H9 (cell line): ENCODE measurements at regions not wholly inside any gene's neighbourhood (a gene's known extent, or its start where the extent isn't known, plus 50 kb on each side); places are given as distances from the start of the nearest gene placed in this dataset.

Experiments
- DNase-seq: peaks from one replicate; pipeline ENCODE4 v3.0.0-alpha.2; 2017
- H2AFZ ChIP-seq: one replicate; pipeline ENCODE4 v1.6.1; 2013; ENCODE audit warnings: mild to moderate bottlenecking, low read length, control low read depth, moderate library complexity
- H2AK5ac ChIP-seq: 2 replicates; pipeline ENCODE4 v1.6.1; 2013; ENCODE audit warnings: low read length, control low read depth, mixed read lengths; ENCODE audit not compliant: insufficient read length
- H2BK120ac ChIP-seq: one replicate; pipeline ENCODE4 v1.6.1; 2013; ENCODE audit warnings: low read depth, mild to moderate bottlenecking, low read length, control low read depth, inconsistent platforms; ENCODE audit not compliant: poor library complexity, severe bottlenecking
- H2BK12ac ChIP-seq: 2 replicates; pipeline ENCODE4 v1.6.1; 2013; ENCODE audit warnings: low read length, control low read depth, mixed read lengths, low read depth; ENCODE audit not compliant: insufficient read length
- H2BK15ac ChIP-seq: 2 replicates; pipeline ENCODE4 v1.6.1; 2013; ENCODE audit warnings: low read depth, low read length, control low read depth
- H2BK20ac ChIP-seq: one replicate; pipeline ENCODE4 v1.6.1; 2013; ENCODE audit warnings: low read depth, mild to moderate bottlenecking, low read length, control low read depth, inconsistent platforms; ENCODE audit not compliant: poor library complexity, severe bottlenecking
- H2BK5ac ChIP-seq: 2 replicates; pipeline ENCODE4 v1.6.1; 2013; ENCODE audit warnings: low read length, control low read depth, mixed read lengths; ENCODE audit not compliant: insufficient read length
- H3K14ac ChIP-seq: 2 replicates; pipeline ENCODE4 v1.6.1; 2013; ENCODE audit warnings: low read length, control low read depth; ENCODE audit not compliant: insufficient read depth
- H3K18ac ChIP-seq: 2 replicates; pipeline ENCODE4 v1.6.1; 2013; ENCODE audit warnings: low read depth, mild to moderate bottlenecking, mixed read lengths, low read length, control low read depth; ENCODE audit not compliant: insufficient read length
- H3K23ac ChIP-seq: 2 replicates; pipeline ENCODE4 v1.6.1; 2013; ENCODE audit warnings: low read length, control low read depth, mixed read lengths, low read depth; ENCODE audit not compliant: insufficient read length
- H3K23me2 ChIP-seq: 2 replicates; pipeline ENCODE4 v1.6.1; 2013; ENCODE audit warnings: low read depth, mild to moderate bottlenecking, mixed read lengths, low read length, control low read depth; ENCODE audit not compliant: insufficient read length, poor library complexity, severe bottlenecking
- H3K27ac ChIP-seq: 2 replicates; pipeline ENCODE4 v1.5.1; 2013; ENCODE audit warnings: low read length, control low read depth, mixed read lengths, low read depth; ENCODE audit not compliant: insufficient read length
- H3K27me3 ChIP-seq: 2 replicates; pipeline ENCODE4 v1.6.1; 2013; ENCODE audit warnings: low read length, control low read depth, inconsistent platforms; ENCODE audit not compliant: insufficient read depth
- H3K4ac ChIP-seq: 2 replicates; pipeline ENCODE4 v1.6.1; 2013; ENCODE audit warnings: low read depth, mild to moderate bottlenecking, control low read depth, inconsistent platforms, low read length, moderate library complexity
- H3K4me1 ChIP-seq: 2 replicates; pipeline ENCODE4 v1.6.1; 2013; ENCODE audit warnings: low read length, control low read depth, inconsistent platforms; ENCODE audit not compliant: insufficient read depth
- H3K4me2 ChIP-seq: 2 replicates; pipeline ENCODE4 v1.6.1; 2013; ENCODE audit warnings: low read length, control low read depth, mixed read lengths; ENCODE audit not compliant: insufficient read length, insufficient read depth
- H3K56ac ChIP-seq: 2 replicates; pipeline ENCODE4 v1.6.1; 2013; ENCODE audit warnings: low read depth, mild to moderate bottlenecking, mixed read lengths, low read length, control low read depth; ENCODE audit not compliant: insufficient read length
- H3K79me1 ChIP-seq: 2 replicates; pipeline ENCODE4 v1.6.1; 2013; ENCODE audit warnings: low read depth, mild to moderate bottlenecking, moderate library complexity, low read length, control low read depth, inconsistent platforms; ENCODE audit not compliant: insufficient read depth, poor library complexity, severe bottlenecking
- H3K79me2 ChIP-seq: 2 replicates; pipeline ENCODE4 v1.6.1; 2013; ENCODE audit warnings: low read length, control low read depth, inconsistent platforms; ENCODE audit not compliant: insufficient read depth
- H3K9ac ChIP-seq: 2 replicates; pipeline ENCODE4 v1.6.1; 2013; ENCODE audit warnings: low read length, control low read depth, mixed read lengths; ENCODE audit not compliant: insufficient read length; ENCODE audit errors: extremely low read depth
- H3K9me3 ChIP-seq: one replicate; pipeline ENCODE4 v1.6.1; 2013; ENCODE audit warnings: low read depth, low read length, inconsistent platforms; ENCODE audit not compliant: control insufficient read depth
- H3T11ph ChIP-seq: one replicate; pipeline ENCODE4 v1.6.1; 2013; ENCODE audit warnings: mild to moderate bottlenecking, low read length, control low read depth, inconsistent platforms
- H4K20me1 ChIP-seq: one replicate; pipeline ENCODE4 v1.6.1; 2013; ENCODE audit not compliant: control insufficient read depth, insufficient read length, insufficient read depth
- H4K5ac ChIP-seq: 2 replicates; pipeline ENCODE4 v1.6.1; 2013; ENCODE audit warnings: low read depth, mild to moderate bottlenecking, mixed read lengths, low read length, control low read depth; ENCODE audit not compliant: insufficient read length
- H4K8ac ChIP-seq: replicated peaks from 2 replicates; pipeline ENCODE4 v1.6.1; 2013; ENCODE audit warnings: low read length, control low read depth, mixed read lengths, low read depth; ENCODE audit not compliant: insufficient read length
- H4K91ac ChIP-seq: 2 replicates; pipeline ENCODE4 v1.6.1; 2013; ENCODE audit warnings: low read depth, mild to moderate bottlenecking, moderate library complexity, mixed read lengths, low read length, control low read depth; ENCODE audit not compliant: insufficient read length
- H3K27ac Mint-ChIP-seq, 3 experiments: 2 replicates in 2 of 3; 3 replicates in 1 of 3; pipeline ENCODE4 v1.8.0; 2020 to 2021; ENCODE audit warnings: mixed read lengths in 3 of 3, mild to moderate bottlenecking in 1 of 3, moderate library complexity in 1 of 3
- H3K27me3 Mint-ChIP-seq: 2 replicates; pipeline ENCODE4 v1.8.0; 2021; ENCODE audit warnings: low read depth, mild to moderate bottlenecking, moderate library complexity, mixed read lengths
- H3K36me3 Mint-ChIP-seq, 3 experiments: 2 replicates in 2 of 3; 3 replicates in 1 of 3; pipeline ENCODE4 v1.8.0; 2020 to 2021; ENCODE audit warnings: low read depth in 3 of 3, mixed read lengths in 3 of 3; ENCODE audit not compliant: insufficient read depth in 1 of 3
- H3K4me1 Mint-ChIP-seq, 2 experiments: 2 replicates each; pipeline ENCODE4 v1.8.0; 2020; ENCODE audit warnings: mixed read lengths in 2 of 2
- H3K4me3 Mint-ChIP-seq, 2 experiments: 2 replicates in 1 of 2; 3 replicates in 1 of 2; pipeline ENCODE4 v1.8.0; 2020 to 2021; ENCODE audit warnings: mild to moderate bottlenecking in 2 of 2, mixed read lengths in 2 of 2, moderate library complexity in 1 of 2
- H3K9me3 Mint-ChIP-seq, 2 experiments: 2 replicates in 1 of 2; 3 replicates in 1 of 2; pipeline ENCODE4 v1.8.0; 2020; ENCODE audit warnings: mild to moderate bottlenecking in 2 of 2, mixed read lengths in 2 of 2, moderate library complexity in 1 of 2
- WGBS: extraction: QIAGEN DNeasy Blood & Tissue Kit; methylation state at CpG from one replicate; pipeline ENCODE4 v1.1.7; 2013; ENCODE audit warnings: missing lambda C conversion rate, low lambda C conversion rate, mixed read lengths; ENCODE audit not compliant: insufficient read length; ENCODE audit errors: extremely low coverage; 5-methylcytosine and 5-hydroxymethylcytosine counted together
- TF ChIP-seq, protein P1 (sequence below): fragments of 200-600 bp; sonication (generic); conservative IDR thresholded peaks from 3 replicates; pipeline ENCODE4 v1.8.0; 2021; ENCODE audit warnings: antibody characterized with exemption, mild to moderate bottlenecking

DNA sequence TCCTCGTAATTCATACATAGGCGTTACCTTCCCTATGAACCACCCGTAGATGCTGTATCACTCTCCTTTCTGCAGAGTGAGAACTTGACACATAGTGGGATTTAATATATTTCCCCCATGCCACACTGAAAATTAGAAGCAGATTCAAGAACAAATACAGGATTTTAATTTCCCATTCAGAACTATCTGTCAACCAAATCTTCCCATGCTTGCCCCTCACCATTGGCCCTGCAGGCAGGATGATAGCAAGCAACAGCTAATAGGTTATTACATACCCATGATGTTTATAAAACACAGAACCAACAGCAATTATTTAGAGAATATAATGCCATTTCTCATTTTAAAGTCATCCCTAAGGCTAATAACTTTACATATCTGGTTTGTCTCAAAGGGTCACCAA, 55.0 kb upstream of the GNAO1 start:
- Histone ChIP-seq H4K91ac (no peak overlapping the region), H3K4me1 (no peaks in the 10 kb centered on the region), H3K9ac (no peak overlapping the region), H3K14ac (no peak overlapping the region), H3K27ac (no peak overlapping the region), H2AK5ac (no peak overlapping the region), H3K18ac (no peak overlapping the region), H3T11ph (no peak overlapping the region), H4K20me1 (no peaks in the 10 kb centered on the region), H2BK20ac (no peak overlapping the region), H3K4ac (no peak overlapping the region), H3K9me3 (no peaks in the 10 kb centered on the region), H2BK12ac (no peak overlapping the region), H2BK15ac (no peak overlapping the region), H3K79me2 (no peaks in the 10 kb centered on the region), H4K8ac (no peak overlapping the region), H2BK5ac (no peak overlapping the region), H3K27me3 (no peaks in the 10 kb centered on the region; the same call in 1 of the 2 replicates), H3K23me2 (no peaks in the 10 kb centered on the region), H3K23ac (no peak overlapping the region), H2AFZ (no peak overlapping the region), H3K56ac (no peak overlapping the region), H2BK120ac (no peak overlapping the region), H3K79me1 (no peaks in the 10 kb centered on the region), H4K5ac (no peak overlapping the region), H3K4me2 (no peak overlapping the region)
- no peaks in the 10 kb centered on the region for H3K36me3 Mint-ChIP-seq
- WGBS: no CpG with 5 or more reads among the region's 3 CpGs
- 0 out of 5 replicates have a peak, but pooled peaks cover 0 to 2% of the 10 kb centered on the region in 2 experiments for H3K9me3 Mint-ChIP-seq
- peaks cover 5% of the 10 kb centered on the region; the same call in 1 of the 2 replicates for H3K27me3 Mint-ChIP-seq
- TF ChIP-seq, protein P1, sequence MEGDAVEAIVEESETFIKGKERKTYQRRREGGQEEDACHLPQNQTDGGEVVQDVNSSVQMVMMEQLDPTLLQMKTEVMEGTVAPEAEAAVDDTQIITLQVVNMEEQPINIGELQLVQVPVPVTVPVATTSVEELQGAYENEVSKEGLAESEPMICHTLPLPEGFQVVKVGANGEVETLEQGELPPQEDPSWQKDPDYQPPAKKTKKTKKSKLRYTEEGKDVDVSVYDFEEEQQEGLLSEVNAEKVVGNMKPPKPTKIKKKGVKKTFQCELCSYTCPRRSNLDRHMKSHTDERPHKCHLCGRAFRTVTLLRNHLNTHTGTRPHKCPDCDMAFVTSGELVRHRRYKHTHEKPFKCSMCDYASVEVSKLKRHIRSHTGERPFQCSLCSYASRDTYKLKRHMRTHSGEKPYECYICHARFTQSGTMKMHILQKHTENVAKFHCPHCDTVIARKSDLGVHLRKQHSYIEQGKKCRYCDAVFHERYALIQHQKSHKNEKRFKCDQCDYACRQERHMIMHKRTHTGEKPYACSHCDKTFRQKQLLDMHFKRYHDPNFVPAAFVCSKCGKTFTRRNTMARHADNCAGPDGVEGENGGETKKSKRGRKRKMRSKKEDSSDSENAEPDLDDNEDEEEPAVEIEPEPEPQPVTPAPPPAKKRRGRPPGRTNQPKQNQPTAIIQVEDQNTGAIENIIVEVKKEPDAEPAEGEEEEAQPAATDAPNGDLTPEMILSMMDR: no peak
- H3K27ac Mint-ChIP-seq: no peak overlapping the region
- H3K4me1 Mint-ChIP-seq: no peaks in the 10 kb centered on the region
- no peak overlapping the region for H3K4me3 Mint-ChIP-seq
- DNase-seq: no peak
